ENCODE measurements at regions not wholly inside any gene's neighbourhood (a gene's known extent, or its start where the extent isn't known, plus 50 kb on each side); places are given as distances from the start of the nearest gene placed in this dataset.

DNA sequence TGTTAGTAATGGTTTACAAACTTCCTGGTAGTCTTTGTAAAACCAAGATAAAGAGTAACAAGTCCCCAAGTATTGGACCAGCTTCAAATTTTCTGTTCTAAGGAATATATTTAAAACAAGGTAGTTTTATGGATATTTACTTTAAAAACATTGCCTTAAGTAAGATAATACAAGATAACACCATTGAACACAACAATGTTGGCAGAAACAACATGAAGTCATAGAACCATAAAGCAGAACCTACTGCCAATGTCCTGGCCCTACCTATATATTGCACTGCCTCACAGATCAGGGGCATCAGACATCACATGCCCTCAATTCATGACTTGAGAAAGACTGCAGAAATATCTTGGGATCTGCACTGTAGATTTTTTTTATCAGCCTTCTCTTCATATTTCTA lies 1176.2 kb downstream of the PCDH7 start:
- no peaks in the 10 kb centered on the region for H3K23me2 ChIP-seq (ENCODE audit: low read depth, low read length)
- FAIRE-seq (no peak), DNase-seq (ENCODE audit: low read depth in 1 of 2, low spot score in 2 of 2) (no peak)
- no peaks in the 10 kb centered on the region for H3K36me3 ChIP-seq (ENCODE audit: control insufficient read depth in 2 of 4, insufficient read depth in 4 of 4, low read length in 3 of 4)
- H3K79me2 ChIP-seq (ENCODE audit: control insufficient read depth in 1 of 2, insufficient read depth in 2 of 2, low read length in 2 of 2) = no peaks in the 10 kb centered on the region
- H4K8ac ChIP-seq (ENCODE audit: extremely low read depth, insufficient read depth, low read length) = no peak overlapping the region
- H3K4me2 ChIP-seq (ENCODE audit: insufficient read depth in 1 of 2, low read depth in 2 of 2, low read length in 2 of 2) = no peak overlapping the region
- H2BK5ac ChIP-seq (ENCODE audit: low read depth, low read length) = no peak overlapping the region
- no peak overlapping the region for H3K56ac ChIP-seq (replicated peaks; ENCODE audit: insufficient read length, low read depth, low read length)
- no peaks in the 10 kb centered on the region for H3K4me1 ChIP-seq (replicated peaks in 1 of 4; ENCODE audit: control insufficient read depth in 3 of 4, insufficient read depth in 4 of 4, low read length in 3 of 4)
- H3K4me3 ChIP-seq (ENCODE audit: extremely low read depth in 1 of 4, insufficient read depth in 2 of 4, low read depth in 3 of 4, low read length in 4 of 4) = no peak overlapping the region
- H4K5ac ChIP-seq (ENCODE audit: insufficient read length, low read depth, low read length) = no peak overlapping the region
- no peak overlapping the region for H2BK15ac ChIP-seq (ENCODE audit: low read length)
- H2AK5ac ChIP-seq (ENCODE audit: low read depth, low read length) = no peak overlapping the region
- no peak overlapping the region for H3K18ac ChIP-seq (ENCODE audit: extremely low read depth, low read length)
- no peak overlapping the region for H2AFZ ChIP-seq (ENCODE audit: low read length)
- H4K20me1 ChIP-seq (replicated peaks in 1 of 2; ENCODE audit: control insufficient read depth in 1 of 2, insufficient read depth in 2 of 2, low read length in 2 of 2) = no peaks in the 10 kb centered on the region
- TF ChIP-seq BACH1 (IDR thresholded peaks at IDR 0.05; ENCODE audit: low read length) = no peak
- H3K27ac ChIP-seq (ENCODE audit: low read depth, low read length) = no peak overlapping the region
- ChIA-PET POLR2A (ENCODE audit: partially characterized antibody) (no interaction called here), CTCF (ENCODE audit: partially characterized antibody) (no interaction called here)
- no peak overlapping the region for H3K4ac ChIP-seq (replicated peaks; ENCODE audit: insufficient read length, low read depth, low read length)
- no peaks in the 10 kb centered on the region for H3K27me3 ChIP-seq (replicated peaks in 1 of 4; ENCODE audit: control insufficient read depth in 3 of 4, extremely low read depth in 1 of 4, insufficient read depth in 3 of 4, low read length in 3 of 4)
- H2BK12ac ChIP-seq (ENCODE audit: low read depth, low read length) = no peak overlapping the region
- H3K9me3 ChIP-seq (ENCODE audit: insufficient read depth in 2 of 2, low read depth in 1 of 2, low read length in 1 of 2) = no peaks in the 10 kb centered on the region
- no peak overlapping the region for H2BK20ac ChIP-seq (ENCODE audit: low read length)
- H4K91ac ChIP-seq (replicated peaks; ENCODE audit: insufficient read length, low read length) = no peak overlapping the region
- no peak overlapping the region for H3K23ac ChIP-seq (ENCODE audit: insufficient read length)
- no peak overlapping the region for H3K9ac ChIP-seq (replicated peaks in 1 of 4; ENCODE audit: extremely low read depth in 1 of 4, low read depth in 3 of 4, low read length in 3 of 4)
- no peak overlapping the region for H3K14ac ChIP-seq (ENCODE audit: insufficient read length)
- no peak overlapping the region for H2BK120ac ChIP-seq (replicated peaks; ENCODE audit: low read depth, low read length)
- no peaks in the 10 kb centered on the region for H3K79me1 ChIP-seq (ENCODE audit: low read depth, low read length)
